ENCODE measurements at regions not wholly inside any gene's neighbourhood (a gene's known extent, or its start where the extent isn't known, plus 50 kb on each side); places are given as distances from the start of the nearest gene placed in this dataset.
"Not testable (repeated sequence)": the region's sequence is repeated elsewhere in the genome, so short reads cannot be mapped to it uniquely, and the experiment has no call there.

- Mint-ChIP-seq H3K27ac (ENCODE audit: low read depth) (no peak overlapping the region), H3K4me1 (no peaks in the 10 kb centered on the region), H3K9me3 (peaks cover 36% of the 10 kb centered on the region), H3K36me3 (ENCODE audit: insufficient read depth) (no peaks in the 10 kb centered on the region), H3K27me3 (no peaks in the 10 kb centered on the region), H3K4me3 (no peak overlapping the region)
- DNase-seq (ENCODE audit: low spot score in 2 of 2) (no peak), ATAC-seq (replicated peaks; ENCODE audit: extremely low read depth, poor library complexity, severe bottlenecking) (no peak)
Measured at GRCh38 chr5:125452991-125453390, 706.6 kb upstream of the ZNF608 start.

GRCh38 chr5:125455041-125455440 is 708.6 kb upstream of the ZNF608 start:
- no peak for DNase-seq (ENCODE audit: low spot score in 2 of 2)
- H3K36me3 Mint-ChIP-seq (ENCODE audit: insufficient read depth) = no peaks in the 10 kb centered on the region
- H3K4me1 Mint-ChIP-seq = no peaks in the 10 kb centered on the region
- H3K27ac Mint-ChIP-seq (ENCODE audit: low read depth) = no peak overlapping the region
- H3K4me3 Mint-ChIP-seq = no peak overlapping the region
- H3K27me3 Mint-ChIP-seq = no peaks in the 10 kb centered on the region
- peaks cover 36% of the 10 kb centered on the region for H3K9me3 Mint-ChIP-seq
- no peak for ATAC-seq (replicated peaks; ENCODE audit: extremely low read depth, poor library complexity, severe bottlenecking)

GRCh38 chr5:125456005-125456404 is 709.6 kb upstream of the ZNF608 start:
- not testable (repeated sequence) for DNase-seq (ENCODE audit: low spot score in 2 of 2); H3K27me3 Mint-ChIP-seq; H3K4me3 Mint-ChIP-seq; H3K27ac Mint-ChIP-seq (ENCODE audit: low read depth); ATAC-seq (replicated peaks; ENCODE audit: extremely low read depth, poor library complexity, severe bottlenecking); H3K4me1 Mint-ChIP-seq; H3K36me3 Mint-ChIP-seq (ENCODE audit: insufficient read depth)
- H3K9me3 Mint-ChIP-seq = peaks cover 34% of the 10 kb centered on the region

GRCh38 chr5:125457617-125458016 is 711.2 kb upstream of the ZNF608 start:
- no peaks in the 10 kb centered on the region for H3K4me1 Mint-ChIP-seq
- DNase-seq (ENCODE audit: low spot score in 2 of 2) (no peak), ATAC-seq (replicated peaks; ENCODE audit: extremely low read depth, poor library complexity, severe bottlenecking) (no peak)
- no peak overlapping the region for H3K27ac Mint-ChIP-seq (ENCODE audit: low read depth)
- H3K9me3 Mint-ChIP-seq = peaks cover 34% of the 10 kb centered on the region
- no peaks in the 10 kb centered on the region for H3K27me3 Mint-ChIP-seq
- no peaks in the 10 kb centered on the region for H3K36me3 Mint-ChIP-seq (ENCODE audit: insufficient read depth)
- no peak overlapping the region for H3K4me3 Mint-ChIP-seq

- H3K4me1 Mint-ChIP-seq; H3K27ac Mint-ChIP-seq (ENCODE audit: low read depth); H3K4me3 Mint-ChIP-seq; H3K27me3 Mint-ChIP-seq; ATAC-seq (replicated peaks; ENCODE audit: extremely low read depth, poor library complexity, severe bottlenecking); H3K36me3 Mint-ChIP-seq (ENCODE audit: insufficient read depth); DNase-seq (ENCODE audit: low spot score in 2 of 2): not testable (repeated sequence)
- peaks cover 27% of the 10 kb centered on the region for H3K9me3 Mint-ChIP-seq
Measured at GRCh38 chr5:125458949-125459348, 712.5 kb upstream of the ZNF608 start.

GRCh38 chr5:125461641-125462072 is 715.2 kb upstream of the ZNF608 start:
- Mint-ChIP-seq H3K27me3 (no peaks in the 10 kb centered on the region), H3K4me3 (no peak overlapping the region), H3K36me3 (ENCODE audit: insufficient read depth) (no peaks in the 10 kb centered on the region), H3K4me1 (no peaks in the 10 kb centered on the region), H3K9me3 (peaks cover 21% of the 10 kb centered on the region), H3K27ac (ENCODE audit: low read depth) (no peak overlapping the region)
- no peak for DNase-seq (ENCODE audit: low spot score in 2 of 2)
- ATAC-seq (replicated peaks; ENCODE audit: extremely low read depth, poor library complexity, severe bottlenecking) = no peak

- H3K4me1 Mint-ChIP-seq = no peaks in the 10 kb centered on the region
- DNase-seq (ENCODE audit: low spot score in 2 of 2) = no peak
- H3K9me3 Mint-ChIP-seq = peaks cover 21% of the 10 kb centered on the region
- no peaks in the 10 kb centered on the region for H3K36me3 Mint-ChIP-seq (ENCODE audit: insufficient read depth)
- no peaks in the 10 kb centered on the region for H3K27me3 Mint-ChIP-seq
- H3K4me3 Mint-ChIP-seq = no peak overlapping the region
- no peak overlapping the region for H3K27ac Mint-ChIP-seq (ENCODE audit: low read depth)
- no peak for ATAC-seq (replicated peaks; ENCODE audit: extremely low read depth, poor library complexity, severe bottlenecking)
Measured at GRCh38 chr5:125463466-125464092, 717.1 kb upstream of the ZNF608 start.

GRCh38 chr5:125464847-125465432 is 718.5 kb upstream of the ZNF608 start:
- no peak overlapping the region for H3K27ac Mint-ChIP-seq (ENCODE audit: low read depth)
- no peaks in the 10 kb centered on the region for H3K4me1 Mint-ChIP-seq
- ATAC-seq (replicated peaks; ENCODE audit: extremely low read depth, poor library complexity, severe bottlenecking) (no peak), DNase-seq (ENCODE audit: low spot score in 2 of 2) (no peak)
- H3K36me3 Mint-ChIP-seq (ENCODE audit: insufficient read depth) = no peaks in the 10 kb centered on the region
- H3K4me3 Mint-ChIP-seq = no peak overlapping the region
- H3K9me3 Mint-ChIP-seq = peaks cover 12% of the 10 kb centered on the region
- H3K27me3 Mint-ChIP-seq = no peaks in the 10 kb centered on the region

GRCh38 chr5:125465703-125466102 is 719.3 kb upstream of the ZNF608 start:
- no peaks in the 10 kb centered on the region for H3K4me1 Mint-ChIP-seq
- peaks cover 12% of the 10 kb centered on the region for H3K9me3 Mint-ChIP-seq
- no peak for DNase-seq (ENCODE audit: low spot score in 2 of 2)
- no peaks in the 10 kb centered on the region for H3K27me3 Mint-ChIP-seq
- no peaks in the 10 kb centered on the region for H3K36me3 Mint-ChIP-seq (ENCODE audit: insufficient read depth)
- no peak overlapping the region for H3K4me3 Mint-ChIP-seq
- no peak overlapping the region for H3K27ac Mint-ChIP-seq (ENCODE audit: low read depth)
- ATAC-seq (replicated peaks; ENCODE audit: extremely low read depth, poor library complexity, severe bottlenecking) = no peak

GRCh38 chr5:125467222-125467621 is 720.8 kb upstream of the ZNF608 start:
- ATAC-seq (replicated peaks; ENCODE audit: extremely low read depth, poor library complexity, severe bottlenecking) = no peak
- no peaks in the 10 kb centered on the region for H3K27me3 Mint-ChIP-seq

GRCh38 chr5:125470280-125470902 is 724.0 kb upstream of the ZNF608 start:
- H3K27me3 Mint-ChIP-seq = no peaks in the 10 kb centered on the region
- H3K4me3 Mint-ChIP-seq = no peak overlapping the region
- no peak for DNase-seq (ENCODE audit: low spot score in 2 of 2)
- no peak for ATAC-seq (replicated peaks; ENCODE audit: extremely low read depth, poor library complexity, severe bottlenecking)
- H3K36me3 Mint-ChIP-seq (ENCODE audit: insufficient read depth) = no peaks in the 10 kb centered on the region
- no peaks in the 10 kb centered on the region for H3K4me1 Mint-ChIP-seq
- H3K9me3 Mint-ChIP-seq = peaks cover 10% of the 10 kb centered on the region
- no peak overlapping the region for H3K27ac Mint-ChIP-seq (ENCODE audit: low read depth)

More at GRCh38 chr5:125467222-125467621, 720.8 kb upstream of the ZNF608 start:
- Mint-ChIP-seq H3K36me3 (ENCODE audit: insufficient read depth) (no peaks in the 10 kb centered on the region), H3K4me1 (no peaks in the 10 kb centered on the region), H3K9me3 (peaks cover 16% of the 10 kb centered on the region), H3K4me3 (no peak overlapping the region), H3K27ac (ENCODE audit: low read depth) (no peak overlapping the region)
- DNase-seq (ENCODE audit: low spot score in 2 of 2) = no peak

GRCh38 chr5:125476901-125477585 is 730.6 kb upstream of the ZNF608 start:
- H3K9me3 Mint-ChIP-seq = peaks cover 15% of the 10 kb centered on the region
- H3K36me3 Mint-ChIP-seq (ENCODE audit: insufficient read depth) = no peaks in the 10 kb centered on the region
- no peak for ATAC-seq (replicated peaks; ENCODE audit: extremely low read depth, poor library complexity, severe bottlenecking)
- no peaks in the 10 kb centered on the region for H3K27me3 Mint-ChIP-seq
- DNase-seq (ENCODE audit: low spot score in 2 of 2) = no peak
- H3K4me1 Mint-ChIP-seq = no peaks in the 10 kb centered on the region
- H3K27ac Mint-ChIP-seq (ENCODE audit: low read depth) = no peak overlapping the region
- H3K4me3 Mint-ChIP-seq = no peak overlapping the region

- no peak for DNase-seq (ENCODE audit: low spot score in 2 of 2)
- Mint-ChIP-seq H3K4me1 (no peaks in the 10 kb centered on the region), H3K27ac (ENCODE audit: low read depth) (no peak overlapping the region), H3K36me3 (ENCODE audit: insufficient read depth) (no peaks in the 10 kb centered on the region), H3K27me3 (no peaks in the 10 kb centered on the region), H3K9me3 (peaks cover 15% of the 10 kb centered on the region), H3K4me3 (no peak overlapping the region)
- ATAC-seq (replicated peaks; ENCODE audit: extremely low read depth, poor library complexity, severe bottlenecking) = no peak
Measured at GRCh38 chr5:125477586-125477975, 731.1 kb upstream of the ZNF608 start.
